GM18511 (cell line): ENCODE measurements at regions not wholly inside any gene's neighbourhood (a gene's known extent, or its start where the extent isn't known, plus 50 kb on each side); places are given as distances from the start of the nearest gene placed in this dataset.

ENCODE experiments used
- ATAC-seq: cut with Tn5 transposase; IDR thresholded peaks from one replicate; pipeline ENCODE4 v1.9.1; 2021; ENCODE audit warnings: mild to moderate bottlenecking, moderate library complexity; ENCODE audit not compliant: unreplicated experiment

GRCh38 chr14:99098199-99098598, 173.8 kb downstream of the BCL11B start:
- no peak for ATAC-seq

GRCh38 chr14:99099051-99099787, 172.8 kb downstream of the BCL11B start:
- ATAC-seq: no peak

DNA sequence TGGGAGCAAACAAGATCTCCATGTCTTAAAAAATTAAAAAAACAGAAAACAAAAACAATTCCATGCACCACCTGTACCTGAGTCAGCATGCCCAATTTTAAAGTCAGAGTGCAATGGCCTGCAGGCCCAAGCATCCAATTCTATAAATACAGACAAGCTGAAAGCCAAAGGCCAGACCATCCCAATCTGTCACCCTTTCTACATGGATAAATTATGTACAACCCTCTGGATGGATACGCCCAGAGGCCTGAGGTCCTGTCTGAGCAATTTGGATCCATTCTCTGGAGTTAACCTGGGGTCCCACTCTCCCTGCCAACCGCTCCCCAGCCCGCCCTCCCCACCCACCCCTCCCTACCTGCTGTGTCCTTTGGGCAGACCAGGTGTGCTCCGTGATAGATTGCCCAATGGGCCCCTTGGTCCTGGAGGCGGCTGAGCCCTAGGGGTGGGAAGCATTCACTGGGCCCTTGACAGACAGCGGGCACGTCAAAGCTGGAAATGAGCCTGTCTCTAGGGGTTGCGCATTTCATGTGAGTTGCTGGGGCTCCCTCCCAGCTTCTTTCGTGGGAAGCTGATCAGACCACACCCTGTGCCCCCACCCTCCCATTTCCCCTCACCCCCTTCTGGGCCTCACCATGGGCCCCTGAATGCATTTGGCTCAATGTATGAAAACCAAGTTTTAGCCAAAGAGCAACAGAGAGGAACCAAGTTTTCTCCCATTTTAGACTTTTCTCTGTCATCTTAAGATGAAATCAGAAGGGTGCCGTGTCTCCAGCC, 171.3 kb downstream of the BCL11B start:
- no peak for ATAC-seq

GRCh38 chr14:99101855-99102461, 170.0 kb downstream of the BCL11B start:
- ATAC-seq: no peak

DNA sequence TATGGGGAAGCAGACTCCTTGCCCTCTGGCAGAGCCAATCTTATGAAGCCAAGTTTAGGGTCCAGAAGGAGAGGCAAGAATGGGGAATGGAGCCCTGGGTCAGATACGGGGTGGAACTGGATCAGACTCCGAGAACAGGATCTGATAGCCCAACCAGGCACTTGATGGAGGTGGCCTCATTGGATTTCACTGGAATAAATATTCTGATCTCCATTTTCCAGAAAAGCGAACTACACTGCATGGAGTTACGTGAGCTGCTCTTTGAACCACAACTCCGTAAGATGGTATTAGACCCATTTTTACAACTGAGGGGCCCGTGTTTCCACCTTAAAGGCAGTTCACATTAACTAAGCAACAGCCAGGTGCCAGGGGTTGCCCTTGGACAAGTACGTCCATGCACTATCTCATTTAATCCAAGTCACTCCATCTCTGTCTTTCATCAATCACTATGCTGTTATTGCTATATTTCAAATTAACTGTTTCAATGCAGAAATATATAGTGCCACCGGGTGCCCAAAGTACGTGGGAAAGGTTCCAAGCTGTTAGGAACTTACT, 155.2 kb downstream of the BCL11B start:
- ATAC-seq: no peak

- no peak for ATAC-seq
Observed at GRCh38 chr14:99117671-99118045, 154.3 kb downstream of the BCL11B start.

- ATAC-seq: no peak
Observed at GRCh38 chr14:99118046-99118721, 153.8 kb downstream of the BCL11B start.

- ATAC-seq: no peak
Observed at GRCh38 chr14:99118946-99119345, 153.1 kb downstream of the BCL11B start.
